ENCODE measurements at regions not wholly inside any gene's neighbourhood (a gene's known extent, or its start where the extent isn't known, plus 50 kb on each side); places are given as distances from the start of the nearest gene placed in this dataset.
"Not testable (repeated sequence)": the region's sequence is repeated elsewhere in the genome, so short reads cannot be mapped to it uniquely, and the experiment has no call there.

GRCh38 chr12:128033473-128033872 is 233.5 kb upstream of the TMEM132C start:
- BruUV-seq (replicated peaks), result no TSS peak
- TF ChIP-seq CTCF (IDR thresholded peaks at IDR 0.05; ENCODE audit: unreplicated experiment), result no peak
- peaks cover 6% of the 10 kb centered on the region for H3K9me3 Mint-ChIP-seq (ENCODE audit: low read depth, unreplicated experiment)
- no peaks in the 10 kb centered on the region for H3K4me1 Mint-ChIP-seq (ENCODE audit: low read depth, unreplicated experiment)
- no peak overlapping the region for H3K27ac Mint-ChIP-seq (ENCODE audit: unreplicated experiment)
- no peaks in the 10 kb centered on the region for H3K36me3 Mint-ChIP-seq (ENCODE audit: insufficient read depth, unreplicated experiment)
- intact Hi-C loops (cut with micrococcal nuclease; ENCODE audit: unreplicated experiment), result no loop called here
- H3K4me3 Mint-ChIP-seq (ENCODE audit: low read depth, unreplicated experiment), result no peak overlapping the region
- DNase-seq, result no peak
- CTCF ChIA-PET, result no interaction called here
- H3K27me3 Mint-ChIP-seq (ENCODE audit: unreplicated experiment), result no peaks in the 10 kb centered on the region

- BruUV-seq (replicated peaks), result no TSS peak
- intact Hi-C loops (cut with micrococcal nuclease; ENCODE audit: unreplicated experiment), result no loop called here
- CTCF ChIA-PET, result no interaction called here
- Mint-ChIP-seq H3K36me3 (ENCODE audit: insufficient read depth, unreplicated experiment) (no peaks in the 10 kb centered on the region), H3K4me3 (ENCODE audit: low read depth, unreplicated experiment) (no peak overlapping the region), H3K27ac (ENCODE audit: unreplicated experiment) (no peak overlapping the region), H3K27me3 (ENCODE audit: unreplicated experiment) (no peaks in the 10 kb centered on the region), H3K4me1 (ENCODE audit: low read depth, unreplicated experiment) (no peaks in the 10 kb centered on the region), H3K9me3 (ENCODE audit: low read depth, unreplicated experiment) (peaks cover 10% of the 10 kb centered on the region)
- DNase-seq, result no peak
- no peak for TF ChIP-seq CTCF (IDR thresholded peaks at IDR 0.05; ENCODE audit: unreplicated experiment)
Observed at GRCh38 chr12:128040971-128041370, 226.0 kb upstream of the TMEM132C start.

GRCh38 chr12:128042283-128042682 is 224.7 kb upstream of the TMEM132C start:
- H3K4me3 Mint-ChIP-seq (ENCODE audit: low read depth, unreplicated experiment); DNase-seq; intact Hi-C loops (cut with micrococcal nuclease; ENCODE audit: unreplicated experiment); BruUV-seq (replicated peaks); H3K4me1 Mint-ChIP-seq (ENCODE audit: low read depth, unreplicated experiment); H3K36me3 Mint-ChIP-seq (ENCODE audit: insufficient read depth, unreplicated experiment); H3K27me3 Mint-ChIP-seq (ENCODE audit: unreplicated experiment); H3K27ac Mint-ChIP-seq (ENCODE audit: unreplicated experiment); CTCF ChIA-PET; H3K9me3 Mint-ChIP-seq (ENCODE audit: low read depth, unreplicated experiment): not testable (repeated sequence)

- no TSS peak for BruUV-seq (replicated peaks)
- Mint-ChIP-seq H3K36me3 (ENCODE audit: insufficient read depth, unreplicated experiment) (no peaks in the 10 kb centered on the region), H3K27me3 (ENCODE audit: unreplicated experiment) (no peaks in the 10 kb centered on the region), H3K4me1 (ENCODE audit: low read depth, unreplicated experiment) (no peaks in the 10 kb centered on the region), H3K9me3 (ENCODE audit: low read depth, unreplicated experiment) (peaks cover 10% of the 10 kb centered on the region), H3K27ac (ENCODE audit: unreplicated experiment) (no peak overlapping the region), H3K4me3 (ENCODE audit: low read depth, unreplicated experiment) (no peak overlapping the region)
- no peak for TF ChIP-seq CTCF (IDR thresholded peaks at IDR 0.05; ENCODE audit: unreplicated experiment)
- no peak for DNase-seq
- CTCF ChIA-PET, result no interaction called here
- intact Hi-C loops (cut with micrococcal nuclease; ENCODE audit: unreplicated experiment), result no loop called here
Observed at GRCh38 chr12:128042825-128043224, 224.1 kb upstream of the TMEM132C start.

GRCh38 chr12:128043317-128043716 is 223.7 kb upstream of the TMEM132C start:
- H3K4me3 Mint-ChIP-seq (ENCODE audit: low read depth, unreplicated experiment), result no peak overlapping the region
- H3K9me3 Mint-ChIP-seq (ENCODE audit: low read depth, unreplicated experiment), result peaks cover 10% of the 10 kb centered on the region
- no peak overlapping the region for H3K27ac Mint-ChIP-seq (ENCODE audit: unreplicated experiment)
- intact Hi-C loops (cut with micrococcal nuclease; ENCODE audit: unreplicated experiment), result no loop called here
- no peaks in the 10 kb centered on the region for H3K4me1 Mint-ChIP-seq (ENCODE audit: low read depth, unreplicated experiment)
- no peaks in the 10 kb centered on the region for H3K36me3 Mint-ChIP-seq (ENCODE audit: insufficient read depth, unreplicated experiment)
- BruUV-seq (replicated peaks), result no TSS peak
- H3K27me3 Mint-ChIP-seq (ENCODE audit: unreplicated experiment), result no peaks in the 10 kb centered on the region
- no peak for DNase-seq
- no peak for TF ChIP-seq CTCF (IDR thresholded peaks at IDR 0.05; ENCODE audit: unreplicated experiment)
- CTCF ChIA-PET, result no interaction called here
